SJCRH30 (cell line): ENCODE measurements at regions not wholly inside any gene's neighbourhood (a gene's known extent, or its start where the extent isn't known, plus 50 kb on each side); places are given as distances from the start of the nearest gene placed in this dataset.

ENCODE experiments used
- DNase-seq, 2 experiments: peaks; one replicate each; pipeline ENCODE4 v3.0.0-alpha.2; 2015 to 2020
- H3K27ac ChIP-seq: fragments of 250-450 bp; sonication (Bioruptor Pico); 2 replicates; pipeline ENCODE4 v1.5.1; 2020; ENCODE audit warnings: mild to moderate bottlenecking, moderate library complexity
- H3K27me3 ChIP-seq: fragments of 250-450 bp; sonication (Bioruptor Pico); 2 replicates; pipeline ENCODE4 v1.5.1; 2020; ENCODE audit warnings: mild to moderate bottlenecking, moderate library complexity
- H3K36me3 ChIP-seq: fragments of 250-450 bp; sonication (Bioruptor Pico); 2 replicates; pipeline ENCODE4 v1.5.1; 2020; ENCODE audit warnings: mild to moderate bottlenecking, moderate library complexity
- H3K4me1 ChIP-seq: fragments of 250-450 bp; sonication (Bioruptor Pico); 2 replicates; pipeline ENCODE4 v1.5.1; 2020; ENCODE audit warnings: mild to moderate bottlenecking, moderate library complexity
- H3K4me3 ChIP-seq: fragments of 250-450 bp; sonication (Bioruptor Pico); 2 replicates; pipeline ENCODE4 v1.5.1; 2020; ENCODE audit warnings: mild to moderate bottlenecking, moderate library complexity
- H3K9me3 ChIP-seq: fragments of 250-450 bp; sonication (Bioruptor Pico); replicated peaks from 2 replicates; pipeline ENCODE4 v1.5.1; 2020; ENCODE audit warnings: mild to moderate bottlenecking, moderate library complexity

DNA sequence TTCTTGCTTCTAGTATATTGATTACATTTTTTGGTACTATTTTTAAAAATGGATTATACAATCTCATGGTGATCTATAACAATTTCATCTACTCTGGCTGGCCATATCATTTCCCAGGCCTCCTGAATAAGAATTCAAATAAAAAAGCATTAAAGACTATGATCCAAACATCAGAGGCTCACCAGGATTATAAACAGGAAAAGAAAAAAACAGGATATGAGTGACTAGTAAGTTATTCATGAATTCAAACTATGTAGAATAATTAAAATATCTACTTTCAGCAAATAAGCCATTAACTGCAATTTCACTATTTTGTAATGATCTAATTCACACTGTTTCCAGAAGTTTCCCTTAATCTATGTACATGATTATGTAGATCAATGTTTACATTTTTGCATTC is 293.1 kb upstream of the CDH6 start:
- Histone ChIP-seq H3K9me3 (no peaks in the 10 kb centered on the region), H3K4me1 (no peaks in the 10 kb centered on the region), H3K4me3 (no peak overlapping the region), H3K27me3 (0 out of 2 replicates have a peak, but pooled peaks cover 4% of the 10 kb centered on the region), H3K27ac (no peak overlapping the region), H3K36me3 (no peaks in the 10 kb centered on the region)
- no peak for DNase-seq

DNA sequence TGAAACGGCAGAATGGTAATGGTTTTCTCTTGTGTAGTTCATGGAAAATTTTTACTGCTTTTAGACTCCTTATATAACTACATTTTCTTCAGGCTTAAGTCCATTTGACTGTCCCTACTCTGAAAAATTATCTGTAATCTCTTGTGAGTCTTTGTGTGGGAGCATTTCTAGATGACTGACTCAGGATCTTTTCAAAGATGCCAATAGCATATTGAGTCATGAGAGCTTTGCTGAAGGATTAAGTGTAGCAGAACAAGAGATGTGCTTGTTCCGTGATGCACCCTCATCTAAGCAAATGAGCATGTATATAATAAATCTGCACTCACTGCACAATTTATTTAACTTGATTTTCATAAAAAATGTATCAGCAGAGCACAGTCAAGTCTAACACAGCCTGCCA is 298.7 kb upstream of the CDH6 start:
- no peak for DNase-seq
- Histone ChIP-seq H3K27ac (no peak overlapping the region), H3K27me3 (0 out of 2 replicates have a peak, but pooled peaks cover 4% of the 10 kb centered on the region), H3K4me3 (no peak overlapping the region), H3K4me1 (no peaks in the 10 kb centered on the region), H3K36me3 (no peaks in the 10 kb centered on the region), H3K9me3 (no peaks in the 10 kb centered on the region)

- Histone ChIP-seq H3K36me3 (no peaks in the 10 kb centered on the region), H3K4me1 (no peaks in the 10 kb centered on the region), H3K27ac (no peak overlapping the region), H3K4me3 (no peak overlapping the region), H3K27me3 (0 out of 2 replicates have a peak, but pooled peaks cover 4% of the 10 kb centered on the region), H3K9me3 (no peaks in the 10 kb centered on the region)
- DNase-seq: no peak
Measured at GRCh38 chr5:30891660-30892059, 301.8 kb upstream of the CDH6 start.

DNA sequence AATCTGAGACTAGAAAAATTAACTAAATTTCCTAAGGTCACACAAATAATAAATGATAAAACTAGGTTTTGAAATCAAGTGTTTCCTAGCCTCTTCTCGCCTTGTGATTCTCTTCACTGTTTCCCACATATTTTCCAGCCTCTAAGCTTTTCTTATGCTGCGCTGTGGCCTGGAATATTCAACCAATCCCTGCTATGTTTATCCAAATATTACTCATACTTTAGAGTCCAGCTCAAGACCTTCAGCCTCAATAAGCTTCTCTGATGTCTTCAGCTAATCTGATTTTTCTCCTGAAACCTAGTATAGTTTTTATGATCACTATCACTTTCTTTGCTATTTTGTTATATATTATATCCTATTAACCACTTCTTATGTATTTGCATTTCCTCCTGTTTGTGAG is 303.1 kb upstream of the CDH6 start:
- no peak for DNase-seq
- H3K27me3 ChIP-seq: no peaks in the 10 kb centered on the region
- H3K4me3 ChIP-seq: no peak overlapping the region
- no peaks in the 10 kb centered on the region for H3K36me3 ChIP-seq
- H3K4me1 ChIP-seq: no peaks in the 10 kb centered on the region
- no peaks in the 10 kb centered on the region for H3K9me3 ChIP-seq
- H3K27ac ChIP-seq: no peak overlapping the region

DNA sequence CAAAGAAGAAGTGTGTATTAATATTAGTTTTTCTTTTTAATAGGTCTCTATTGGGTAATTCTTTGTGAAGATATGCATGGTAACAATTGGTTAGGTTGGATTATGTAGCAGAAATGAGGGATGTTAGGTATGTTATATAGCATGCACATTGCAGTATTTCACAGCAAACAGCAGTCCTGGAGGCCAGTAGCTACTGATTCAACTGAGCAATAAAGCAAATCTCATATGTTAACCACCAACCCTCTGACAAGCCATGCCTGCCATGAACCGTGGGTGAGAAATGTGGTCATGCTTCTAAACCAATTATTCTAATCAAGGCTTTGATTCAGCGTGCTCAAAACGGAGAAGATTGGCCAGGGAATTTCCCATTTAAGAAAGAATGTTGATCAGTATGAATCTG is 313.0 kb upstream of the CDH6 start:
- Histone ChIP-seq H3K36me3 (no peaks in the 10 kb centered on the region), H3K4me1 (no peaks in the 10 kb centered on the region), H3K27ac (no peak overlapping the region), H3K27me3 (no peaks in the 10 kb centered on the region), H3K4me3 (no peak overlapping the region), H3K9me3 (no peaks in the 10 kb centered on the region)
- DNase-seq: no peak

DNA sequence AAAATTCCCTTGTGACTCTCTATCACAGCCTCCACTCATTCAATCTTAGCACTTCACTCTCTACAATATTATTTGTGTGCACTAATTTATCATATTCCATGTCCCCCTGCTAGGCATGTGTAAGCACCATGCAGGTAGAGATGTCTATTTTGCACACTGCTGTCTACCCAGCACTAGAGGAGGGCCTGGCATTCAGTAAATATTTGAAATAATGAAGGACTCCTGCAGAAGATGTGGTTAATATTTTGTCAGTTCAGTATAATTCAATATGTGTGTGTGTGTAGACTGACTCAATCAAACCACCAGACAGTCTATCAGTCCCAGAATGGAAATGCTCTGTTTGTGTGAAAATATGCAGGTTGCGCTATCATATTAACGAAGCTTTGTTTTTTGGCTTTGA is 313.6 kb upstream of the CDH6 start:
- Histone ChIP-seq H3K27ac (no peak overlapping the region), H3K36me3 (no peaks in the 10 kb centered on the region), H3K27me3 (no peaks in the 10 kb centered on the region), H3K4me1 (no peaks in the 10 kb centered on the region), H3K4me3 (no peak overlapping the region), H3K9me3 (no peaks in the 10 kb centered on the region)
- DNase-seq: no peak

DNA sequence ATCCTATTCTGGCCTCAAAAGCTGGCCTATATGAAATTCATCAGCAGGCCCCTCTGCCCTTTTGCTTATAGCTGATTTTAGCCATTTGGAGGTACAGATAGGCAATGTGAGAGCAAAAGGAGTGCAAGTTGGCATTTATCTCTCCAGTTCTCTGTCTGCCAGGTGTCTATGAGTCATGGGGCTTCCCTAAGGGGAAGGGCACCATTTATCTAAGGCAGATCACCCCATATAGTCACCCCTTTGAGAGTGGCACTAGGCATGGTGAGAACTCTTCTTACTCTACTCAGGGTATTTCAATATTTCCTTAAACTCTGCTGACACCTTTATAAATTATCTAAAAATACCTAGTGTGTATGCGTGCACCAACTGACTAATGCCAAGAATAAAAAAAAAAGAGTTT is 314.7 kb upstream of the CDH6 start:
- no peak for DNase-seq
- H3K4me1 ChIP-seq: no peaks in the 10 kb centered on the region
- no peak overlapping the region for H3K4me3 ChIP-seq
- no peaks in the 10 kb centered on the region for H3K27me3 ChIP-seq
- H3K36me3 ChIP-seq: no peaks in the 10 kb centered on the region
- no peak overlapping the region for H3K27ac ChIP-seq
- no peaks in the 10 kb centered on the region for H3K9me3 ChIP-seq

DNA sequence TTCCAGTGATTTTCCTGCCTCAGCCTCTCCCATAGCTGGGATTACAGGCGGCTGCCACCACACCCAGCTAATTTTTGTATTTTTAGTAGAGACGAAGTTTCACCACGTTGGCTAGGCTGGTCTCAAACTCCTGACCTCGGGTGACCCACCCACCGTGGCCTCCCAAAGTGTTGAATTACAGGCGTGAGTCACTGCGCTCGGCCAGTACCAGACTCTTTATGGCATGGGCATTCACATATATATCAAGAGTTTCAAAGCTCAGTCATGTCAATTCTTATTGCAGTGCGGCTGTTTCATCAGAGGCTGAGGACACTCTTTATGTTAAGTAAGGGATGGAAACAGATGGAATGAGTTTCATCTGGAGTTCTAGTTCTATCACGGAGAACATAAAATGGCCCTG is 315.2 kb upstream of the CDH6 start:
- H3K4me3 ChIP-seq: no peak overlapping the region
- no peaks in the 10 kb centered on the region for H3K4me1 ChIP-seq
- DNase-seq: no peak
- no peaks in the 10 kb centered on the region for H3K9me3 ChIP-seq
- H3K36me3 ChIP-seq: no peaks in the 10 kb centered on the region
- H3K27me3 ChIP-seq: no peaks in the 10 kb centered on the region
- no peak overlapping the region for H3K27ac ChIP-seq

- no peak for DNase-seq
- Histone ChIP-seq H3K36me3 (no peaks in the 10 kb centered on the region), H3K4me1 (no peaks in the 10 kb centered on the region), H3K9me3 (no peaks in the 10 kb centered on the region), H3K27me3 (peaks cover 4% of the 10 kb centered on the region; the same call in 1 of the 2 replicates), H3K4me3 (no peak overlapping the region), H3K27ac (no peak overlapping the region)
Measured at GRCh38 chr5:30874241-30875034, 319.0 kb upstream of the CDH6 start.

GRCh38 chr5:30871196-30871595 is 322.3 kb upstream of the CDH6 start:
- no peak for DNase-seq
- no peaks in the 10 kb centered on the region for H3K36me3 ChIP-seq
- H3K27me3 ChIP-seq: peaks cover 4% of the 10 kb centered on the region; the same call in 1 of the 2 replicates
- no peaks in the 10 kb centered on the region for H3K9me3 ChIP-seq
- H3K4me1 ChIP-seq: no peaks in the 10 kb centered on the region
- no peak overlapping the region for H3K4me3 ChIP-seq
- H3K27ac ChIP-seq: no peak overlapping the region

DNA sequence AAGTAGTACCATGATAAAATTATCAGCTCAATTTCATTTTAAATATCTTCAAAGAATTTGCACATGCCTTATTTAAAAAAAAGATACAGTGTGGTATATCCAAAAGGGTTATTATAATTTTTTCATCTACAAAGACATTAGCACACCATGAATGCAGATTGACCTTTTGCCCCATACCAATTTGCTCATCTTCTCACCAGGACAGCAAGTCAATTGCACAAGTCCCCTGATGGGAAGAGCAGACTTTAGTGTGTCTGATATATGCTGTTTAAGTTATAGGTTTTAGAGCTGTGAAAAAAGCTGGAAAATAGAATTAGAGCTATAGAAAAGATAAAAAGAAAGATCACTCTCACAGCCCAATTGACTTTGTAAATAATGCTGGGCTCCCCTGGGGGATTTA is 325.8 kb upstream of the CDH6 start:
- H3K4me1 ChIP-seq: no peaks in the 10 kb centered on the region
- no peaks in the 10 kb centered on the region for H3K9me3 ChIP-seq
- H3K4me3 ChIP-seq: no peak overlapping the region
- H3K27ac ChIP-seq: no peak overlapping the region
- peaks cover 4% of the 10 kb centered on the region; the same call in 1 of the 2 replicates for H3K27me3 ChIP-seq
- DNase-seq: no peak
- H3K36me3 ChIP-seq: no peaks in the 10 kb centered on the region

- no peak for DNase-seq
- H3K4me1 ChIP-seq: no peaks in the 10 kb centered on the region
- H3K27ac ChIP-seq: no peak overlapping the region
- no peak overlapping the region for H3K4me3 ChIP-seq
- no peaks in the 10 kb centered on the region for H3K9me3 ChIP-seq
- H3K36me3 ChIP-seq: no peaks in the 10 kb centered on the region
- H3K27me3 ChIP-seq: peaks cover 4% of the 10 kb centered on the region; the same call in 1 of the 2 replicates
Measured at GRCh38 chr5:30866142-30866541, 327.3 kb upstream of the CDH6 start.

GRCh38 chr5:30856242-30856641 is 337.2 kb upstream of the CDH6 start:
- no peak overlapping the region for H3K4me3 ChIP-seq

DNA sequence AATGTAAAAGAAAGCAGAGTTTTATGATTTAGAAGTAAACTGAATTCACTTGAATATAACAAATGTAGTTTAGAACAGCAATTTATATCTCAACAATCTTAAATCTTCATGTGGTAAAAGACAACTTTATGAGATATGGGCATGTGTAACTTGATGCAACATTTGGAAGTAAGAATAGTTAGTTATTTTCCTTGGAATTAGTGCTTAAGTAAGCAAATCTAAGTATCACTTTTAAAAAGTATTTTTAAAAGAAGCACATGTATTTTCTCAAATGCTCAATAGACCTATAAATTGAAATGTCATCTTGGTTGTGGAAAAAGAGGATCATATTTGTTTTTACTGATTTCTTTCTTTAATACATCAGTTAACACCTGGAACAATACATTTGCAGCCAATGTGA is 340.3 kb upstream of the CDH6 start:
- Histone ChIP-seq H3K27ac (no peak overlapping the region), H3K4me3 (no peak overlapping the region), H3K4me1 (no peaks in the 10 kb centered on the region), H3K9me3 (no peaks in the 10 kb centered on the region), H3K27me3 (no peaks in the 10 kb centered on the region; the same call in 1 of the 2 replicates), H3K36me3 (no peaks in the 10 kb centered on the region)
- no peak for DNase-seq

More at GRCh38 chr5:30856242-30856641, 337.2 kb upstream of the CDH6 start:
- H3K9me3 ChIP-seq: no peaks in the 10 kb centered on the region
- no peak for DNase-seq
- H3K36me3 ChIP-seq: no peaks in the 10 kb centered on the region
- no peaks in the 10 kb centered on the region for H3K27me3 ChIP-seq
- H3K27ac ChIP-seq: no peak overlapping the region
- no peaks in the 10 kb centered on the region for H3K4me1 ChIP-seq

DNA sequence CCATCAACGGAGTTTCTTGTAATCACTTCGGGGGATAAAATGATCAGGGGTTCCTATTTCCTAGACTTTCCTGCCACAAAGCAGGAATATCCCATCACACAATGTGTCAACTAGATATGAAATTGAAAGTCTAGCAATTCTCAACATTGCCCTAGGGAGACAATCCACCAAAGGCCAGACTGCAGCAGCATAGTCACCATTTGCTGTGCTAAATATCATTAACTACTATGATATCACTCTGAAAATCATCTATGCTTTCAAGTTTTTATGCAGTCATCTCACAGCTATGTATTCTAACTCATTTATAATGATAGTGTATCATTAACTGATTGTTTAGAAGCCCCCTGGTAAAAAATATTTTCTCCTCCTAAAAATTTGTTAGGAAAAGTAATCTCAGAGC is 342.6 kb upstream of the CDH6 start:
- Histone ChIP-seq H3K4me3 (no peak overlapping the region), H3K27me3 (no peaks in the 10 kb centered on the region; the same call in 1 of the 2 replicates), H3K4me1 (no peaks in the 10 kb centered on the region), H3K36me3 (no peaks in the 10 kb centered on the region), H3K27ac (no peak overlapping the region), H3K9me3 (no peaks in the 10 kb centered on the region)
- no peak for DNase-seq
